NT2/D1 (cell line): ENCODE measurements at regions not wholly inside any gene's neighbourhood (a gene's known extent, or its start where the extent isn't known, plus 50 kb on each side); places are given as distances from the start of the nearest gene placed in this dataset.

Experiments
- YY1 ChIP-seq: IDR thresholded peaks from 2 replicates; pipeline ENCODE4 v1.6.1; 2011; ENCODE audit not compliant: insufficient read length, insufficient read depth
- ZNF274 ChIP-seq: IDR thresholded peaks from 2 replicates; pipeline ENCODE4 v1.6.1; 2011; ENCODE audit warnings: mild to moderate bottlenecking, low read depth, low read length

DNA sequence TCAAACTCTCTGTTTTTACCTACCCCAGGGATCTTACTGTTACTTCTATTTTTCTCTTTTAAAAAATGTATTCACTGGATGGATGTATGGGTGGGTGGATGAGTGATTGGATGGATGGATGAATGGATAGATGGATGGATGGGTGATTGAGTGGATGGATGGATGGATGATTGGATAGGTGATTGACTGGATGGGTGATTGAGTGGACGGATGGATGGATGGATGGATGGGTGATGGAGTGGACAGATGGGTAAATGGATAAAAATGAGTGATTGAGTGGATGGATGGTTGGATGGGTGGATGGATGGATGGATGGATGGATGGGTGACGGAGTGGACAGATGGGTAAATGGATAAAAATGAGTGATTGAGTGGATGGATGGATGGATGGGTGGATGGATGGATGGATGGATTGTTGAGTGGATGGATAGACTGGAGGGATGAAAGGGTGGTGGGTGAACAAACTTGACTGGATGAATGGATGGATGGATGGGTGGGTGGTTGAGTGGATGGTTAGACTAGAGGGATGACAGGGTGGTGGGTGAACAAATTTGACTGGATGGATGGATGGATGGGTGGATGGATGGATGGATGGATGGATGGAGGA is 118.0 kb upstream of the ZBTB40 start:
- TF ChIP-seq ZNF274 (no peak), YY1 (no peak)
